ENCODE measurements at regions not wholly inside any gene's neighbourhood (a gene's known extent, or its start where the extent isn't known, plus 50 kb on each side); places are given as distances from the start of the nearest gene placed in this dataset.

GRCh38 chr6:134866563-134866962 is 83.3 kb downstream of the ALDH8A1 start:
- no peak for DNase-seq (ENCODE audit: low read depth in 2 of 2)

DNA sequence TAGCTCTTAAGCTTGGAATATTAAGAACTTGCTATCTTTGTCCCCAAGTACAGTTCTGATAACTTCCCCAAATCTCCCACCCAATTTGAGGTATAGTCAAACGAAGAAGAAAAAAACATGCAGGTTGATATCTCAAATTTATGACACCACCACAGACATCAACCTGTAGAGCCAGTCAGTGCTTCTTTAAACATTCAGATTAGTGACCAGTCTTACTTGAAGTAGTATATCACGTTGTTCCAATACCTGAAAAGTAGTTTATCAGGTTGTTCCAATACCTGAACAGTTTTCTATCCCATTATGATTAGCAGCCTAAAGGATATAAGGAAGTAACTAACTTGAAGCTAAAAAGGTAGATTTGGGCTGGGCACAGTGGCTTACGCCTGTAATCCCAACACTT is 85.3 kb downstream of the ALDH8A1 start:
- DNase-seq (ENCODE audit: low read depth in 2 of 2), result no peak

DNA sequence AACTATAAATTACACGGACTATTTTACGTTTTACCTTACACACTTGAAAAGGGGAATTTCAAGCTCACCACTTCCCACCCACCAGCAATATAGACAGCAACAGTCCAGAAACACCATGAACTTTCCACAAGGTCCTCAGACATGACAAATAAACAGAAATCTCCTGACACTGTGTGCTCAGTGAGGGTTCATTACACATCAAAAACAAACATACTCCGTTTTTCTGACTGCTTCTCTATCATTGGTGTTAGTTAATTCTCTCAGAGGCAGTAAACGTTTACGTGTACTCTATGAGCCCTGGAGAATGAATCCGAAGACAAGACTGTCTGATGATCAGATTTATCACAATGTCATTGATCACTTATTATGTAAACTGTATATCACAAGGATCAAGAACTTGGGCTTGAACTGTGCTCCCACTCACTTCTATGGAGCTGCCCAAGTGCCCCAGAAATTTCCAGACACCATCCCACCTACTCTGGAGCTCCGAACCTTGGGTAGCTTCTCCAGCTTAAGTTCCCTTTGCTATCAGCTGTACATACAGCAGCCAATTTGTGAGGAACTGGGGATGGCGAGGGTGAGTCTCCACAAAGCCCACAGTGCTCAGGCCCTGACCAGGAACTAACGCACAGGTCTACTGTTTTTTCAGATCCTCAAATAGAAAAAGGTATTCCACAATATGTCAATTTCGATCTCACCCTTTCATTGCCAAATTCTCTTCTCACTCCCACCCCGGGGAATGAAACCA is 86.0 kb downstream of the ALDH8A1 start:
- DNase-seq (ENCODE audit: low read depth in 2 of 2), result no peak

DNA sequence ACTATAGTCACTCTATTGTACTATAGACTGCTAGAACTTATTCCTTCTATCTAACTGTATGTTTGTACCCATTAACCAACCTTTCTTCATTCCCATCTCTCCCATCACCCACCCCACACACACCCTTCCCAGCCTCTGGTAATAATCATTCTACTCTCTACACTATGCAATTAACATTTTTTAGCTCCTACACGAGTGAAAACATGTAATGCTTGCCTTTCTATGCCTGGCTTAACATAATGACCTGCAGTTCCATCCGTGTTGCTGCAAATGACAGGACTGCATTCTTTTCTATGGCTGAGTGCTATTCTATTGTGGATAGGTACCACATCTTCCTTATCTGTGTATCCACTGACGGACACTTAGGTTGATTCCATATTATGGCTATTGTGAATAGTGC is 95.5 kb downstream of the ALDH8A1 start:
- DNase-seq (ENCODE audit: low read depth in 2 of 2), result no peak

DNA sequence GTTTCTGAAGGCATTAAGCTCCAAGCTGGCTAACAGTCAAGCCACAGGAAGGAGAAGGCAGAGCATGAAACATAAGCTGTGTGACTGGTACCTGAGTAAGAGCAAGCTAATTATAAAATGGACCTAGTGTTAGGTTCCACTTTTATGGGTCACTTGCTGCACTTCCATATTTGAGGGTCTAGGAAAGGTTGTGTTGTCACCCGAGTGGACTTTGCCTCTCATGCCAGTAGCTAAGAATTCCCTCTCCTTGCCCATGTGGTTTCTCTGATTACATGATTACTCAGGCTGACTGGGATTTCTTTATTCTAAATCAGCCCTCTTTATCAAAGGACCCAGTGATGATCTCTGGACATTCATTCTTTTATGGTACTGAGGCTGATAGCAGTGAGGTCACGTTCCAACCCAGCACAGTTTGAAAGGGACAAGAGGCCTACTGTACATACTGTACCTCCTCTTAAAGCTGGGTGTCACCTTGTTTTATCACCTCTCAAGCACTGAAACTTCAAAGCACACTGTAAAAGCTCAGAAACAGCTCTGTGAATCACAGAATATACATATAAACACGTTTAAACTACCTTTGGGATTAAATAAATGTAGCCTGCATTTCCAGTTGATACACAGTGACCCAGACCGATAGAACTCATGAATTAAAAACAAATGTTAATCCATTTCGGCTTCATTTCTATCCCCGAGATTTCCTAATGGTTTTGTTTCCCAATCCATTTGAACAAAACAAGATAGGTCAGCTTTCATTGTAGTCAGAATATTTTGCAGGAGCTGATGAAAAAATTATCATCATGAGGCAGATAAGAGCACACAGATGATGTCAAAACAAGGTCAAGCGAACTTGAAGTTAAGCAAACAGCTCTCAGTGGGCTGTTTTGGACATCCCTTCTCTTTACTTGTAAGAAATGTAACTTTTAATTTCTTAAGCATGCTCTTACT is 96.5 kb downstream of the ALDH8A1 start:
- DNase-seq (ENCODE audit: low read depth in 2 of 2), result no peak

DNA sequence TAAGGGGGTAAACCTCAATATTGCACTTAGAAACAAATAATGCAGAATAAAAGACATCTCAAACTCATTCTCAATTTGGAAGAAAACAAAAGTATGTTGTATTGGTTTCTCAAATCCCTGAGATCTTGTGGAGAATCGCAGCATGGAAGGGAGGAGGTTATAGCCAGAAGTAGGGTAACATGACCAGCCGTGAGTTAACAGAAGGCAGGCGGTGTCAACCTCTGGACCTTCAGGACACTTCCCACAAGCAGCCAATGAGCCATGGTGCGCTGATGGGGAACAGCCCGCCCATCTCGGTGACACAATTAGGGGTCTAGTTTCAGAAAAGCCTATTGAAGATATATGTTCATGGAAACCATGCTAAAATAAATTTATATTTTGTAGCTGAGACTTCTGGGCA is 98.4 kb downstream of the ALDH8A1 start:
- no peak for DNase-seq (ENCODE audit: low read depth in 2 of 2)

GRCh38 chr6:134850721-134851305 is 99.1 kb downstream of the ALDH8A1 start:
- DNase-seq (ENCODE audit: low read depth in 2 of 2), result peak in 1 of 2 donors; percentile 41

- no peak for DNase-seq (ENCODE audit: low read depth in 2 of 2)
Observed at GRCh38 chr6:134849920-134850447, 99.9 kb downstream of the ALDH8A1 start.

GRCh38 chr6:134848076-134848475 is 101.8 kb downstream of the ALDH8A1 start:
- DNase-seq (ENCODE audit: low read depth in 2 of 2), result no peak

GRCh38 chr6:134846865-134847264 is 103.0 kb downstream of the ALDH8A1 start:
- no peak for DNase-seq (ENCODE audit: low read depth in 2 of 2)

DNA sequence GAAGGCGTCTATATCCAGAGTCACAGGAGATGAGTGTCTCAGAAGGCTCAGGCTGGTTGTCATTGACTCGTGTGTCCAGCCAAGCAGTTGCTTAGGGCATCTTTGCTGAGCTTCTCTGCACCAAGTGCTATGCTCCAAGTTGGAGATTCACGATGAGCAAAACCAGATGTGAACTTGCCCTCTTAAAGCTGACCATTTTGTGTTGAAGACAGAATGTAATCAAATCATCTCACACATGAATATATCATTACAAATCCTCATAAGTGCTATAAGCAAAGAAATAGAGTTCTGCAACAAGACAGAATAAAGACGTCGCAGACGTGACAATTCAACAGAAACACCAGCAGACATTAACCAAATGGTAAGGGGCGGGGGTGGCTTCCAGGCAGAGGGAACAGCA is 103.9 kb downstream of the ALDH8A1 start:
- no peak for DNase-seq (ENCODE audit: low read depth in 2 of 2)

DNA sequence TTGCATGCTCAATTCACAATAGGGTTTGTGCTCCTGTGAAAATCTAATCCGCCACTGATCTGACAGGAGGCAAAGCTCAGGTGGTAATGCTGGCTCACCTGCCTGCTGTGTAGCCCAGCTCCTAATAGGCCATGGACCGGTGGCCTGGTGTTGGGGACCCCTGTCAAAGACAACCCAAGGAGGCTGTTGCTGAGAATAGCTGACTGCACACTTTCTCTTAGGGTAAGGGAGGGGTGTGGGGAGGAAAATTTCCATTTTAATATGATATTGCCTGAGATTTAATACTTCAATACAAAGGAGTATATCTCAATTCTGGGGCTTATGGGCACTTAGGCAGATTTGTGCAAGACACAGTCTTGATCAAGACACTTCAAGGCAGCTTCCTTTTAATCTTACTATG is 105.8 kb downstream of the ALDH8A1 start:
- DNase-seq (ENCODE audit: low read depth in 2 of 2), result no peak

DNA sequence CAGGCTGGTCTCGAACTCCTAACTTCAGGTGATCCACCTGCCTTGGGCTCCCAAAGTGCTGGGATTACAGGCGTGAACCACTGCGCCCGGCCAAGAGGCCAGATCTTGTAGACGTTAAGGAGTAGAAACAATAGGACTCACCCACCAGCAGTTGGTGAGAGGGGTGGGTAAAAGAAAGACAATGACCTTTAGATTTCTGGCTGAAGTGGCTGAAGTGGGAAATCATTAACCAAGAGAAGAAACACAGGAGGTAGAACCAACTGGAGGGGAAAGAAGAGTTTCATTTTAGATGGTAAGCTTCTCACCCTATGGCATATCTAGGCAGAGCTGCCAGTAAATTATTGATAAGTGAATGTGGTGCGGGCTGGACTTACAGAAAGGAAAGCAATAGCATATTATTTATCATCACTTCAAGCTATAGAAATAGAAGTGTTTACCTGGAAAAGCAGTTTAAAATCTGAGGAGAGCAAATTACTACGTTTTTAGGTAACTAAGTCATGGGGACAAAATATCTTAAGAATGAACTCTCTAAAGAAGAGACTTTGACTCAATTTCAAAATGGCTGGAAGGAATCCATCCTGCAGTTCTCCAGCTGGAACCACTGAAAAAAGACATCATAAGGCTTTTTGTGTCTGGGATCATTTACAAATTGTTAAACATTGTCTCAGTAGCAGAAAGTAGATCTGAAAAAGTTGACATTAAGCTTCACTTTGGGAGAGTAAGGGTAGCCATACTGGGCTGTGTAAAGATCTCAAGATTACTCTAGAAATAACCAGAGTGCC is 109.6 kb downstream of the ALDH8A1 start:
- DNase-seq (ENCODE audit: low read depth in 2 of 2), result no peak

GRCh38 chr6:134835993-134836392 is 113.9 kb downstream of the ALDH8A1 start:
- peak in 1 of 2 donors; percentile 63 for DNase-seq (ENCODE audit: low read depth in 2 of 2)

GRCh38 chr6:134830940-134831339 is 119.0 kb downstream of the ALDH8A1 start:
- DNase-seq (ENCODE audit: low read depth in 2 of 2), result no peak

DNA sequence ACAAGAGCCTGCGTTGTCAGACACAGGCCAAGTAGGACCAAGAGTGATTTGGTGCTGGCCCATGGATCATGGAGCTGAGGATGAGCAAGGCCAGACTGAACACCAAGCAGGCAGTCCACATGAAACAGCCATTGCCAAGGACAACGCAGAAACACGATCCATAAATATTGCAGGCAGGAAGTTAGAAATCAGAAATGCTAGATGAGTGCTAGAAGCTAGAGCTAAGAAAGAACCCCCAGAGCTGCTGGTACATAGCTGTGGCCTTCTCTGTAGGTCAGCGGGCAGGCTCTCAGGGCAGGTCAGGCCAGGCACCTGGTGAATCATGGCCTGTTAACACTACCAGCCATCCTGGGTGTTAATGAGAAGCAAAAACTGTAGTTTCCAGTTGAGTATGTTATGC is 119.7 kb downstream of the ALDH8A1 start:
- peak in 1 of 2 donors; percentile 33 for DNase-seq (ENCODE audit: low read depth in 2 of 2)

DNA sequence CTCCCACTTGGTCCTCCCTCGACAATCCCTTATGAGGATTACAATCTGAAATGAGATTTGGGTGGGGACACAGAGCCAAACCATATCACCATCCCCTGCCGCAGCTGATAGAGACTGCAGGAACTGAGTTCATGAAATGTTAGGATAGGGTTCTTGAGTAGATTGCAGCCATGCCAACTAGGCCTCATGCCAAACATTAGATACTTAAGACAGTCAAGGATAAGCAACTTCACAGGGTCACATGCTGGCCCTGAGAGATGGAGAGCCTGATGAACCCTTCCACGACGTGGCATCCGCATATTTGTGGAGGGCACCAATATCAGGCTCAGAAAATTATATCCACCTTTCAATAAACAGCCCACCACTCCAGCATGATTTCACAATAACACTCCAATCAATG is 121.3 kb downstream of the ALDH8A1 start:
- no peak for DNase-seq (ENCODE audit: low read depth in 2 of 2)

DNA sequence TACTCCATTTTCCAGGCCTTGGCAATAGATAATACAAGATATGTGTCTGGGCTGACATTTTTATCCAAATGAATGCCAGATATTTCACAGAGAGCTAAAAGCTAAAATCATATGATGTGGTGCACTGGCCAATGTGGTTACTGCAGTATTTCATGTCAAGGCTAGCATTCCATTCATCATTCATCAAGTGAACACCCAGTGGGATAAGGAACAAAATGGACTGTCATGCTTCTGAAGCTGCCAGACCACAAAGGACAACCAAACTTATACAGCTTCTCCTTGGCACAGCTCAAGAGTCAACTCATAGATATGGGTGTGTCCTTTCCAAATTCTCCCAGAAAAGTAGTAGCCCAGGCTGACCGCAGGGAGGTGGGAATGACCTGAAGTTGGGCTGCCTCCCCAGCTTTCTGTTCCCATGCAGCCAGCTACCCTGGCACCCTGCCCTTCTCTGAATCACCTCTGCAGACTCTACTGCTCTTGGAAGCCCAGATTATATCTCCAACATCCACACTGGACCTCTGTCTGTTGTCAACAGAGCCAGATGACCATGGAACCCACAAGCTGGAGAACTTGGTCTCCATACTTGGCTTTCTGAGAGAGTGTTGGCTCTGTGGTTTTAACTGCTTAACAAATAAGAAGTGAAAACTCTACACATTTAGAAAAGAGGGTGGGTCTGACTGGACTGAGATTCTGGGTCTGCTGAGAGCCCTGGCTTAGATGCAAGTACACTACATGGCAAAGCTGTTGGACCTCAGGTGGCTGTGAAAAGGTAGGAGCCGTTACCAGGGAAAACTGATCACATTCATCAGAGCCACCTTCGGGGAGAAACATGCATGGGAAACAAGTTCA is 122.8 kb downstream of the ALDH8A1 start:
- peak in 1 of 2 donors; percentile 14 for DNase-seq (ENCODE audit: low read depth in 2 of 2)

GRCh38 chr6:134823710-134824034 is 126.2 kb downstream of the ALDH8A1 start:
- no peak for DNase-seq (ENCODE audit: low read depth in 2 of 2)

DNA sequence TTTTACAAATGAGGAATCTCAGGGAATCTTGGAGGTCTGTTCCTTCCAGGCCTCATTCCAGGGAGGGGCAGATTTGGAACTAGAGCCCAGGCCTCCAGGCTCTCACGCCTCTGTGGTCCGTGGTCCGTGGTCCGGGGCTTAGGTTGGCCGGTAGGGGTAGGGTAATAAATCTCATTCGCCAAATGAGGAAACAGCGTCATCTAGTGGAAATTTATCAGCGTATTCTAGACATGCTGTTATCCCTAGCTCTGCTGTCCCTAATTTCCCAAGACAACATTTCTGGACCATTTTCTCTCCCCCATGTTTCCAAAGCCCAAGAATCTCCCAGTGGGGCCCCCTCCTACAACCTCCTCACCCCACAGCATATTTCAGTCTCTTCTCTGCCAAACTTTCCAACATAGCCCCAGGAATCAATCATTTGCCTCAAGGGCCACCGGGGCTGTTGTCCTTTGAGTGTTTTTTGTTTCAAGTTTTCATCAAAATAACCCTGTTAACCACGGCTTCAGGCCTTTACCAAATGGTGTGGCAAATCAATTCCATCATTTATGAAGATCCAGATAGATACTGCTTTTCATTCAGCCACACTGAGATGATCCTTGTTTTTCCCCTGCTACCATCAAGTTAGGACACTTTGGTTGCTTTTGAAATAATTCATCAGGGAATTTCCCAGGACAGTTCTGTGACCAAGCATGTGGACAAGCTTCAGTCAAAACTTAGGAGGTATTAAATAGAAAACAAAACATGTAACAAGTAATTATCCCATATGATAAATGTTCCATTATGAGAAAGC is 126.8 kb downstream of the ALDH8A1 start:
- peak; percentile 88 to 93 for DNase-seq (ENCODE audit: low read depth in 2 of 2)
